OCI-LY1 (cell line): ENCODE measurements at regions not wholly inside any gene's neighbourhood (a gene's known extent, or its start where the extent isn't known, plus 50 kb on each side); places are given as distances from the start of the nearest gene placed in this dataset.

ENCODE experiments used
- H2AFZ ChIP-seq: fragments of 200-600 bp; sonication (generic), shearing (Covaris generic); 2 replicates; pipeline ENCODE4 v1.6.0; 2014; ENCODE audit warnings: antibody characterized with exemption, mild to moderate bottlenecking, low read length
- H3F3A ChIP-seq: fragments of 200-600 bp; sonication (generic), shearing (Covaris generic); 2 replicates; pipeline ENCODE4 v1.6.0; 2014; ENCODE audit warnings: mild to moderate bottlenecking, antibody characterized with exemption, low read length, moderate library complexity; ENCODE audit not compliant: insufficient read depth
- H3K27ac ChIP-seq: fragments of 200-600 bp; sonication (generic); 2 replicates; pipeline ENCODE4 v1.5.1; 2014; ENCODE audit warnings: low read length, mixed run types, mild to moderate bottlenecking, low read depth; ENCODE audit not compliant: poor library complexity, severe bottlenecking
- H3K27me3 ChIP-seq: fragments of 200-600 bp; sonication (generic); 2 replicates; pipeline ENCODE4 v1.6.0; 2014; ENCODE audit warnings: antibody characterized with exemption, mild to moderate bottlenecking, low read length, moderate library complexity; ENCODE audit not compliant: insufficient read depth
- H3K36me3 ChIP-seq: fragments of 200-600 bp; sonication (generic); 2 replicates; pipeline ENCODE4 v1.6.1; 2014; ENCODE audit warnings: mild to moderate bottlenecking, antibody characterized with exemption, low read length, moderate library complexity, mixed read lengths; ENCODE audit not compliant: insufficient read depth
- H3K4me1 ChIP-seq: fragments of 200-600 bp; sonication (generic); 2 replicates; pipeline ENCODE4 v1.5.1; 2014; ENCODE audit warnings: mild to moderate bottlenecking, low read length, moderate library complexity; ENCODE audit not compliant: insufficient read depth, severe bottlenecking
- H3K4me2 ChIP-seq: fragments of 200-600 bp; sonication (generic), shearing (Covaris generic); 2 replicates; pipeline ENCODE4 v1.6.1; 2014; ENCODE audit warnings: low read length
- H3K4me3 ChIP-seq: fragments of 200-600 bp; sonication (generic); 2 replicates; pipeline ENCODE4 v1.5.1; 2014; ENCODE audit warnings: low read length, low read depth, mild to moderate bottlenecking, mixed read lengths; ENCODE audit not compliant: poor library complexity, severe bottlenecking
- H3K79me2 ChIP-seq: fragments of 200-600 bp; shearing (Covaris generic); 2 replicates; pipeline ENCODE4 v1.6.1; 2016; ENCODE audit warnings: mixed run types, low read length, mixed read lengths; ENCODE audit not compliant: insufficient read depth
- H3K9ac ChIP-seq: fragments of 200-600 bp; sonication (generic), shearing (Covaris generic); 2 replicates; pipeline ENCODE4 v1.6.1; 2014; ENCODE audit warnings: mild to moderate bottlenecking, low read length, mixed read lengths
- H3K9me2 ChIP-seq: fragments of 200-600 bp; sonication (generic), shearing (Covaris generic); 2 replicates; pipeline ENCODE4 v1.6.1; 2014; ENCODE audit warnings: low read depth, mild to moderate bottlenecking, low read length, mixed read lengths
- H3K9me3 ChIP-seq: fragments of 200-600 bp; shearing (Covaris generic); 2 replicates; pipeline ENCODE4 v1.6.1; 2014; ENCODE audit warnings: low read length, mixed read lengths
- H4K20me1 ChIP-seq: fragments of 200-600 bp; sonication (generic), shearing (Covaris generic); 2 replicates; pipeline ENCODE4 v1.6.0; 2016; ENCODE audit warnings: mild to moderate bottlenecking, low read length; ENCODE audit not compliant: insufficient read depth
- CTCF ChIP-seq: fragments of 200-600 bp; sonication (generic), shearing (Covaris generic); IDR thresholded peaks from 2 replicates; pipeline ENCODE4 v1.5.1; 2017; ENCODE audit warnings: mild to moderate bottlenecking, antibody characterized with exemption, low read length, moderate library complexity, mixed read lengths
- EZH2 ChIP-seq: fragments of 200-600 bp; sonication (generic), shearing (Covaris generic); IDR thresholded peaks from 2 replicates; pipeline ENCODE4 v1.8.0; 2017; ENCODE audit warnings: borderline replicate concordance, mixed run types, mild to moderate bottlenecking, antibody characterized with exemption, low read length, moderate library complexity, mixed read lengths

DNA sequence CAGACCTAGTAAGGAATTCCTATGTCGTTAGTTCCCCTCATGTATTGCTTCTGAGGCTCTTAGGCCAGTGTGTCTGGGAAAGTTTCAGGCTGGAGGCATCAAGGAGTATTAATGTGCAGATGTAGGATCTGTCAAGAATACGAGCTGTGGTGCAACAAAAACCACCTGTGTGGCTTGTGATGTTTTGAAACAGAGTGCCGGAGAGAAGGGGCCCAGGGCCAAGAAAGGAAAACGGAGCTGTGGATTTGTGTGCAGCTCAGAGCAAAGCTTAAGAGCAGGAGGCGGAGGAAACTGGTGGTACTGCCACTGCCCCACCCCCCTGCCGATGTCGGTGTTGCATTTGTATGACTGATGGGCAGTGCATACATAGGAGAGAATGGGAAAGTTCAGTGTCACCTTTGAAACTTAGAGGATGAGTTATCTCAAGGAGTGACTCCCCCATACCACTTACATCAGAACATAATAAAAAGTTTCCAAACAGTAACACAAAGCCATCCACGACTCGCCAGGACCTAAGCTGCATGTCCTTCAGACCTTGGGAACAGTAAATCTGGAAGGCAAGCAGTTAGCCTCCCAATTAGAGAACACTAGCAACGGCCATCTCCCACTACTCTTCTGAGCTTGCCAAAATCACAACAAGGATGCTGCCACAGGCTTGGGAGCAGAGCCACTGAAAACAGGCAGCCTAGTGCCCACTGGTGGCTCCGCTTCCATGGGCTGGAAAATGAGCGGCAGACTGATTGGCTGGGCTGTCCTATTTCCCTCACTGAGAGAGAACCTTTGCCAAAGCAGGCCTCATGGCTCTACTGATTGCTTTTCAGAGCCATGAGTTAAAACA is 152.7 kb upstream of the NT5C1B start:
- Histone ChIP-seq H3K79me2 (no peaks in the 10 kb centered on the region), H3K36me3 (no peaks in the 10 kb centered on the region), H3K4me1 (no peaks in the 10 kb centered on the region), H3K4me3 (no peak overlapping the region), H3K9me3 (no peaks in the 10 kb centered on the region), H4K20me1 (no peaks in the 10 kb centered on the region), H2AFZ (no peak overlapping the region), H3K27me3 (no peaks in the 10 kb centered on the region), H3K27ac (no peak overlapping the region), H3F3A (no peaks in the 10 kb centered on the region), H3K9me2 (no peaks in the 10 kb centered on the region), H3K4me2 (no peak overlapping the region), H3K9ac (no peak overlapping the region)
- TF ChIP-seq CTCF, result no peak
- no peak for TF ChIP-seq EZH2

DNA sequence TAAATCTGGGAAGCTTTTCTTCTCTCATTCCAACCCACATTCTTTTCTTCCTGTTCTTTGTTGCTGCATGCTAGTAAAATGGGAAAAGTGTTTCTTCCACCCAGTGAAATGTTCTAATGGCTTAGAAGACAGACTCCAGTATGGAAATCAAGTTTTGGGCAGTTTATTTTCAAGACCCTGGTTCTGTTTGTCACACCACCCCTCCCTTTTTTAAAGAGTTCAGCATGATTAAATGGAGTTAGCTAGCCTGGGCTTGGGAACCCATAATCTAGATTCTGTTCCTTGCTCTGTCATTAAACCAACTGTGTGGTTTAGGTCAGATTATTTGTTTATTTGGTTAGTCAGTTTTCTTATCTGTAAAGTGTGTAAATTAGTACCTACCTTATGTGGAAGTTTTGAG is 151.8 kb upstream of the NT5C1B start:
- no peak overlapping the region for H3K4me2 ChIP-seq
- no peaks in the 10 kb centered on the region for H4K20me1 ChIP-seq
- no peak for TF ChIP-seq CTCF
- no peak for TF ChIP-seq EZH2
- no peak overlapping the region for H2AFZ ChIP-seq
- no peaks in the 10 kb centered on the region for H3F3A ChIP-seq
- H3K9me3 ChIP-seq, result no peaks in the 10 kb centered on the region
- no peaks in the 10 kb centered on the region for H3K4me1 ChIP-seq
- no peaks in the 10 kb centered on the region for H3K36me3 ChIP-seq
- H3K9me2 ChIP-seq, result no peaks in the 10 kb centered on the region
- H3K79me2 ChIP-seq, result no peaks in the 10 kb centered on the region
- no peak overlapping the region for H3K27ac ChIP-seq
- no peak overlapping the region for H3K9ac ChIP-seq
- no peak overlapping the region for H3K4me3 ChIP-seq
- no peaks in the 10 kb centered on the region for H3K27me3 ChIP-seq

DNA sequence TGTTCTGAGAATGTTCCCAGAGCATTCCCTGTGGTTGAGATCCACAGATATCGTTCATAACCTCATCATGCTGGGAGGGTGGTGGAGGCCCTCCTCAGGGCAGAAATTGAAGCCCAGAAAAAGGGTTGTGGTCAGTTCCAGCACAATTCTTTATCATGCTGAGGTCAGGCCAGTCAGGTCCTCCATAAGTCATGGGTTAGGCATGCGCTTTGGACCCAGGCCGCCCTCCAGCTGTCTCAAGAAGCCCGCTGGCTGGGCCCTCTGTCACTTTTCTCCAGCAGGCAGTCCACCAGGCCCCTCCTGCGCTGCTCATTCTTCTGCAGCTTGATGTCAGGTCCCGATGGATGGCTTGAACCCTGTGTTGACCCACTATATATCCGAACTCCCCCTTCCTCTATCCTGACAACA is 151.1 kb upstream of the NT5C1B start:
- no peaks in the 10 kb centered on the region for H3K9me3 ChIP-seq
- no peak for TF ChIP-seq CTCF
- TF ChIP-seq EZH2, result no peak
- no peak overlapping the region for H3K4me2 ChIP-seq
- H3K36me3 ChIP-seq, result no peaks in the 10 kb centered on the region
- no peaks in the 10 kb centered on the region for H4K20me1 ChIP-seq
- no peaks in the 10 kb centered on the region for H3K79me2 ChIP-seq
- no peaks in the 10 kb centered on the region for H3K9me2 ChIP-seq
- no peaks in the 10 kb centered on the region for H3F3A ChIP-seq
- H3K4me3 ChIP-seq, result no peak overlapping the region
- no peak overlapping the region for H3K9ac ChIP-seq
- no peak overlapping the region for H3K27ac ChIP-seq
- no peaks in the 10 kb centered on the region for H3K4me1 ChIP-seq
- H2AFZ ChIP-seq, result no peak overlapping the region
- no peaks in the 10 kb centered on the region for H3K27me3 ChIP-seq
